Heart right ventricle (tissue), 16 donors: ENCODE measurements at regions not wholly inside any gene's neighbourhood (a gene's known extent, or its start where the extent isn't known, plus 50 kb on each side); places are given as distances from the start of the nearest gene placed in this dataset.

Experiments
- ATAC-seq, 8 donors: fragments of 200-7000 bp; cut with Tn5 transposase; one replicate each; pipeline ENCODE4 v1.9.1; 2020; ENCODE audit warnings: mild to moderate bottlenecking in 8 of 8, moderate library complexity in 8 of 8, moderate number of reproducible peaks in 1 of 8
- DNase-seq, 2 donors: peaks; one replicate each; pipeline ENCODE4 v3.0.0-alpha.2; 2020
- H3K27ac ChIP-seq, 10 donors: fragments of 200-600 bp; sonication (generic) in 2 of 10; one replicate each; pipeline versions ENCODE4 v1.5.0 to v1.8.0; 2020 to 2022; ENCODE audit warnings: mild to moderate bottlenecking in 3 of 10
- H3K27me3 ChIP-seq, 7 donors: fragments of 200-600 bp; one replicate each; pipeline ENCODE4 v1.8.0; 2021 to 2022; ENCODE audit warnings: mild to moderate bottlenecking in 2 of 7
- H3K36me3 ChIP-seq, 9 donors: fragments of 200-600 bp; sonication (generic) in 1 of 9; one replicate each; pipeline versions ENCODE4 v1.5.0 to v1.8.0; 2020 to 2022; ENCODE audit warnings: mild to moderate bottlenecking in 2 of 9
- H3K4me1 ChIP-seq, 9 donors: fragments of 200-600 bp; sonication (generic) in 1 of 9; one replicate each; pipeline versions ENCODE4 v1.5.0 to v1.8.0; 2020 to 2022; ENCODE audit warnings: mild to moderate bottlenecking in 4 of 9
- H3K4me3 ChIP-seq, 10 donors: fragments of 200-600 bp; sonication (generic) in 2 of 10; one replicate each; pipeline versions ENCODE4 v1.5.0 to v1.8.0; 2020 to 2022; ENCODE audit warnings: mild to moderate bottlenecking in 7 of 10, moderate library complexity in 2 of 10
- H3K9me3 ChIP-seq, 11 donors: fragments of 200-600 bp in 10 of 11; sonication (generic) in 2 of 11; one replicate each; pipeline versions ENCODE4 v1.5.0 to v1.8.0; 2013 to 2022; ENCODE audit warnings: mild to moderate bottlenecking in 2 of 11, control low read depth in 1 of 11, moderate library complexity in 1 of 11
- CTCF ChIP-seq, 9 donors: fragments of 200-600 bp; sonication (generic) in 2 of 9; IDR thresholded peaks; one replicate each; pipeline versions ENCODE4 v1.5.0 to v1.8.0; 2021 to 2022; ENCODE audit warnings: antibody characterized with exemption in 9 of 9, mild to moderate bottlenecking in 5 of 9, moderate library complexity in 1 of 9
- WGBS, 2 donors: extraction: QIAGEN DNeasy Blood & Tissue Kit; methylation state at CpG; one replicate each; pipeline ENCODE4 v1.1.7; 2013; ENCODE audit warnings: inconsistent platforms in 1 of 2; 5-methylcytosine and 5-hydroxymethylcytosine counted together
- intact Hi-C, 10 donors: fragments of 100-400 bp; cut with DNase I; formaldehyde crosslinking; loops; one replicate each; pipeline versions ENCODE4 v1.11.1 to v1.14.2; 2022
- donor health status: Arrhythmogenic right ventricular cardiomyopathy.
- donor health status: ischemic (EF 13 %, LVEDD 7.1; RV severe dilation, severe dysfunction).
- donor health status: healthy with polysubstance abuse.
- donor health status: DM: no; HTN: yes; CAD: no.
- donor health status: DM: no; HTN: no; CAD: no.
- donor health status: ischemic (EF 25% LVEDD 6.9; RV normal size, moderate dysfunction).
- donor health status: ischemic (EF 25% LVEDD 5.7; RV mildly dilated, moderate dysfunction).
- donor health status: healthy.
- donor health status: DM: yes; HTN: yes; CAD: no.
- donor health status: Ischemic cardiomyopathy.
- donor health status: ischemic (EF 35%, LVEDD 5.7; RV mildly dilated, moderate dysfunction).
- donor health status: nonischemic (EF 11% LVEDD 7.7; RV severe dilation, severe dysfunction).
- donor health status: DM: yes; HTN: yes; CAD: no.
- donor health status: PGD.
- donor health status: ischemic (EF 29% LVEDD 5.4; RV normal size, mild dysfunction).
- donor health status: nonischemic (EF 23%, LVEDD 6.1; RV moderate dilation, normal function).

DNA sequence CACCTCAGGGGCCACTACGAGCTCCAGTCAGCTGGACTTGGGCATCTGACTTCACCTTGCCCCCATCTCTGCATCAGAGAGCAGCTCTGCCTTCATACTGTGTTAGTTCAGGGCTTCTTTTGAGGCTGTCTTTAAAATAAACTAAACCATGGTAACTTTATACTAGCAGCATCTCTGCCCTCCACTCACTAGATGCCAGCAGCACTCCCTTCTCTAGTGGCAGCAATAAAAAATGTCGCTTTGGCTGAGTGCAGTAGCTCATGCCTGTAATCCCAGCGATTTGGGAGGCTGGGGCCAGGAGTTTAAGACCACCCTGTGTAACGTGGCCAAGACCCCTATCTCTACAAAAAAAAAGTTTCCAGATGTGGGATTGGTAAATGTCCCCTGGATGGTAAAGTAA is 584.4 kb downstream of the INHBA start:
- ATAC-seq (no peak), DNase-seq (no peak)
- 76 to 80% methylated on average over 4 of the region's 4 CpGs for WGBS, 2 donors
- no peaks in the 10 kb centered on the region for H3K9me3 ChIP-seq
- no peaks in the 10 kb centered on the region for H3K4me1 ChIP-seq
- intact Hi-C loops = no loop called here
- TF ChIP-seq CTCF (IDR thresholded peaks at IDR 0.05) = no peak
- no peak overlapping the region for H3K27ac ChIP-seq
- H3K27me3 ChIP-seq = no peaks in the 10 kb centered on the region
- no peaks in the 10 kb centered on the region for H3K36me3 ChIP-seq
- no peak overlapping the region for H3K4me3 ChIP-seq

GRCh38 chr7:41117431-41117830 is 585.5 kb downstream of the INHBA start:
- ATAC-seq = no peak
- intact Hi-C loops = no loop called here
- no peak for TF ChIP-seq CTCF (IDR thresholded peaks at IDR 0.05)
- no peak for DNase-seq
- Histone ChIP-seq H3K4me1 (no peaks in the 10 kb centered on the region), H3K27ac (no peak overlapping the region), H3K27me3 (no peaks in the 10 kb centered on the region), H3K9me3 (no peaks in the 10 kb centered on the region), H3K36me3 (no peaks in the 10 kb centered on the region), H3K4me3 (no peak overlapping the region)
- 93 to 94% methylated on average over 2 of the region's 2 CpGs for WGBS, 2 donors

GRCh38 chr7:41116817-41117216 is 586.1 kb downstream of the INHBA start:
- ATAC-seq (no peak), DNase-seq (no peak)
- no peak overlapping the region for H3K27ac ChIP-seq
- no peaks in the 10 kb centered on the region for H3K9me3 ChIP-seq
- no peaks in the 10 kb centered on the region for H3K27me3 ChIP-seq
- no peaks in the 10 kb centered on the region for H3K4me1 ChIP-seq
- 96 to 98% methylated on average over 1 of the region's 1 CpG for WGBS, 2 donors
- intact Hi-C loops = no loop called here
- no peak overlapping the region for H3K4me3 ChIP-seq
- H3K36me3 ChIP-seq = no peaks in the 10 kb centered on the region
- TF ChIP-seq CTCF (IDR thresholded peaks at IDR 0.05) = no peak

DNA sequence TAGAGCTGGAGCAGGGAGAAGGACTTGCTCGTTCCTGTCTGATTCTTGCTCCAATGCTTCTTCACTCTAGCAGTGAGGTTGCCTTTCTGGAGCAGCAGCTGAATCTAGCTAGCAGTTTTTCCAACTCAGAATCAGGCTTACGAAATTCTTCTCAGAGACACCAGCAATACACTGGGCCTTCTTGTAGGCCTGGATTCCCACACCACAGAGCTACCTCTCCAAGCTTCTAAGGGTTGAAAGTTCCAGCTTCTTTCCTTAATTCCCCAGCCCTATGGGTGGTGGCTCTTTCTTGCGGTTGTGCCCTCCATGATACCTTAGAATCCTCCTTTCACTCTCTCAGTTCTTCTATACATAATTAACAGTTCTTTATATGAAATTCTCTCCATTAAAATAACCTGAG is 586.6 kb downstream of the INHBA start:
- no peaks in the 10 kb centered on the region for H3K27me3 ChIP-seq
- no peaks in the 10 kb centered on the region for H3K9me3 ChIP-seq
- no peak for ATAC-seq
- no peak for DNase-seq
- H3K36me3 ChIP-seq = no peaks in the 10 kb centered on the region
- H3K27ac ChIP-seq = no peak overlapping the region
- intact Hi-C loops = no loop called here
- WGBS, 2 donors = 88 to 90% methylated on average over 3 of the region's 3 CpGs
- no peaks in the 10 kb centered on the region for H3K4me1 ChIP-seq
- no peak for TF ChIP-seq CTCF (IDR thresholded peaks at IDR 0.05)
- no peak overlapping the region for H3K4me3 ChIP-seq

DNA sequence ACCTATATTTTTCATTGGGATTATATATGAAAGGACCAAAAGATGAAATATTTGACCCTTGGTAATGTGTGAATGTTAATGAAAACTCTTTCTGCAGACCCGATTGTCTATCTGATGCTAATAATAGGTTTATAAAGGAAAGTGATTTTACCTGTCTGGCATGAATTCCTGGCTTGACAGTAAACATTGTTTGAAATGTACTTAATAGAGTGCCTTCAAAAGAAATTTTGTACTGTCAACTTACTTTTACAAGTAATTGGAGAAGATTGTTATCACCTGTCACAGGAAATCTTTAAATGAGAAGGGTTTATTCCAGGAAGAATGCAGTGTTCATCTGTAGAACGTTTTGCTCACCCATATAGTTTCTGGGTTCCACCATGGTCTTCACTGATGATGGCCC is 588.2 kb downstream of the INHBA start:
- no peak for TF ChIP-seq CTCF (IDR thresholded peaks at IDR 0.05)
- H3K4me3 ChIP-seq = no peak overlapping the region
- no peaks in the 10 kb centered on the region for H3K9me3 ChIP-seq
- no peaks in the 10 kb centered on the region for H3K27me3 ChIP-seq
- DNase-seq (no peak), ATAC-seq (no peak)
- H3K36me3 ChIP-seq = no peaks in the 10 kb centered on the region
- H3K27ac ChIP-seq = no peak overlapping the region
- WGBS, 2 donors = 56 to 59% methylated on average over 2 of the region's 2 CpGs
- intact Hi-C loops = no loop called here
- no peaks in the 10 kb centered on the region for H3K4me1 ChIP-seq
